Activated CD4-positive, alpha-beta T cell treated with anti-CD3 and anti-CD28 coated beads for 24 hours (primary cell): ENCODE measurements at regions not wholly inside any gene's neighbourhood (a gene's known extent, or its start where the extent isn't known, plus 50 kb on each side); places are given as distances from the start of the nearest gene placed in this dataset.

Source experiments
- DNase-seq, 2 donors: peaks; one replicate each; pipeline ENCODE4 v3.0.0-alpha.2; 2020; ENCODE audit warnings: low read depth in 2 of 2

DNA sequence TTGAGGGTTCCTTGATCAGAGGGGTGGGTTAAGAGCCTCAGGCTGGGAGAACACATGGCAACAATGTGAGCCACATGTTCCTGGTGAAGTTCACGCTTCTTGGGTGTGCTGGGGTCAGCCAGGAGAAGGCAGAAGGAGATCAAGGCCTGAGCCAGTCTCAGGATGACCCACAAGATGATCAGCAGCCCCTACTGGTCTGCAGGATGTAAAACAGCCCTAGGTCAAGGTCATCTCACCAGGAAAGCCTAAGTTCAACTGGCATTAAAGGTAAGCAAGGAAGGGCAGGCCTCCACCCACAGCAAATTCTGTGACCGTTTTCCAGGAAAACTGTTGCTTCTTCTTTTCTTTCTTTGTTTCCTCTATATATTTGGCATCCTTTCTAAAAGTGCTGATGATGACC lies 156.7 kb upstream of the KIRREL3 start:
- no peak for DNase-seq

GRCh38 chr11:127149410-127149809 lies 148.8 kb upstream of the KIRREL3 start:
- no peak for DNase-seq

DNA sequence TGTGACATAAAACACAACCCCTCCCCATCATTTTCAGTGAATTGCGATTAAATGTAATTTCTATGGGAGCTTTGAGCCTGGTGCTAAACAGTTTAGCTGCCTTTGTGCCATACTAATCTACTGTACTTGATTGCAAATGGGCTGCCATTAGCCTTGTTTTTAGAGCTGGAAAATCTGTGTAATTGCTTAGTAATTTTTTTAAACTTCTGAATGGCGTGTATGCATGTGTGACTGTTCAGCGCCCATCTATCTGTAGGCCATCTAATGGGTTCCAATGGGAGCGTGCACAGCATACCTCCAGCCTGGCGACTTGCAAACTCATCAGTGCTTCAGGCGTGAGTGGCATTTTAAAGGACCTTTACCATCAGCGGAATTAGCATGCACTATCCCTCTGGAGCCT lies 142.7 kb upstream of the KIRREL3 start:
- DNase-seq, result no peak

DNA sequence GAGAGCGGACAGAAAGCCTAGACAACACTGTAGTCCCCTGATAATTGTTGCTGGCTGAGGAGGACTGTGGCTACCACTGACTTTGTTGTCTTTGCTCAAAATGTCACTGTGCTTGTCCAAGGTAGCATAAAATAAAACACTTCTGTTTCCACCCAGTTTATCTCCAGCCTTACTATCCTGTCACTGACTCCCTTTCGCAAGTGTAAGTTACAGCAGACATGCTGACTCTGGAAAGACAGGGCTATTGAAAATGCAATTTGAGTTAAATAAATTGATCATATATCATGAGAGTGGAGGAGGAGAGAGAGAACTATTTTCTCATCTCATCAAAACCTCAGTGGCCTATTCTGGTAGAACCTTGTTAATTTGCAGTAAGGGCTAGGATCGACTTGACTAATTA lies 138.0 kb upstream of the KIRREL3 start:
- no peak for DNase-seq

GRCh38 chr11:127137771-127138280 lies 137.3 kb upstream of the KIRREL3 start:
- DNase-seq, result no peak

GRCh38 chr11:127136438-127136837 lies 135.9 kb upstream of the KIRREL3 start:
- no peak for DNase-seq

- no peak for DNase-seq
These were observed 134.7 kb upstream of the KIRREL3 start for GRCh38 chr11:127135256-127135655.

DNA sequence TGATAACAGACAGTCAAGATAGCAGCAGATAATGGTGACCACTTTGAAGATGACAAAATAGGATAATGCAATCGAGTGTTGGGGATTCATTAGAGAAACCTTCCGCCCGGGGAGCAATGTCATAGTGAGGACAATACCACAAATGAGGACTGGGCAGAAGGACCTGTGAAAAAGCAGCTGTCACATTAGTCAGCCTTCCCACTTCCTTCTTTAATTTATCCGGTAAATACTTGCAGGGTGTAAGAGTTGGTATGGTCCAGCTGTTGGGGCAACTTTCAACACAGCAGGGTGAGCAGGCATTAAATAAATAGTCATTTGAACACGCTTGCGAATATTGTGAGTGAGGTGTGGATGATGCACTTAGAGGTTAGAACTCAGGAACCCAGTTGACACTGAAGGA lies 132.5 kb upstream of the KIRREL3 start:
- no peak for DNase-seq

- no peak for DNase-seq
These were observed 129.8 kb upstream of the KIRREL3 start for GRCh38 chr11:127130321-127130720.

GRCh38 chr11:127126986-127127385 lies 126.4 kb upstream of the KIRREL3 start:
- DNase-seq, result no peak

- DNase-seq, result no peak
These were observed 118.8 kb upstream of the KIRREL3 start for GRCh38 chr11:127119356-127119755.

- no peak for DNase-seq
These were observed 118.2 kb upstream of the KIRREL3 start for GRCh38 chr11:127118811-127119210.

GRCh38 chr11:127117231-127117739 lies 116.7 kb upstream of the KIRREL3 start:
- no peak for DNase-seq

- DNase-seq, result no peak
These were observed 115.3 kb upstream of the KIRREL3 start for GRCh38 chr11:127115844-127116243.

DNA sequence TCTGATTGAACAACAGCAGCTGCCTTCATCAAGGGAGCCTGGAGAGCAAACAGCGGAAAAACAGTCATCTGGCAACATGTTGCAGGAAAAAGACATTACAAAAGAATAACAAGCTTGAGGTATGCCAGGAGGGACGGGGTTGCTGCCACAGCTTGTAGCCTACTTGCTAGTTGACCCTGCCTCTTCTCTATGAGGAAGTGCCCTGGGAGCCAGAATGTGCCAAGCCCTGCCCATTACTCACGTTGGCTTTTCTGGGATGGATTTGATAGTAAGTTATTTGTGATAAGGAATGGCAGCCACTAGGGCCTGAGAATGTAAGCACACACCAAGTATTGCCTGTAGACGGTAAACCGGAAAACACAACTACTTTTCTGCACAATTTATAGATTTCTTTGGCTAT lies 113.5 kb upstream of the KIRREL3 start:
- DNase-seq, result no peak

DNA sequence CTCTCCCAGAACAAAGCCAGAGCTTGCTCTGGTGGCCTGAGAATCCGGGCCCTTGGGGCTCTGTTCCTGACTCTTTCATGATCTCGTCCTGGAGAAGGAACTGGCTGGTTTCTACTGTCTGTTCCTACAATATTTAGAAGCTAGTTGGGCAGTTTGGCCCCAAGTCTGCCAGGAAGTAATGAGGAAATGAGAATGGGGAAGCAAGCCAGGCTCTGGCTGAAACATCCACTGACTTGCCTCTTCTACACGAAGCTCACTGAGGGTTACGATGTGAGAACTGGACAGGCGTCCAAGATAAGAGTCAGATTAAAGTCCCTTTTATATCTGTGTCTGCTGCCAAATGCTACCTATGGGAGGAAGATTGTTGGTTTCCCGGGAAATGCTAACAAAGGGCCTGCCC lies 110.0 kb upstream of the KIRREL3 start:
- DNase-seq, result no peak

DNA sequence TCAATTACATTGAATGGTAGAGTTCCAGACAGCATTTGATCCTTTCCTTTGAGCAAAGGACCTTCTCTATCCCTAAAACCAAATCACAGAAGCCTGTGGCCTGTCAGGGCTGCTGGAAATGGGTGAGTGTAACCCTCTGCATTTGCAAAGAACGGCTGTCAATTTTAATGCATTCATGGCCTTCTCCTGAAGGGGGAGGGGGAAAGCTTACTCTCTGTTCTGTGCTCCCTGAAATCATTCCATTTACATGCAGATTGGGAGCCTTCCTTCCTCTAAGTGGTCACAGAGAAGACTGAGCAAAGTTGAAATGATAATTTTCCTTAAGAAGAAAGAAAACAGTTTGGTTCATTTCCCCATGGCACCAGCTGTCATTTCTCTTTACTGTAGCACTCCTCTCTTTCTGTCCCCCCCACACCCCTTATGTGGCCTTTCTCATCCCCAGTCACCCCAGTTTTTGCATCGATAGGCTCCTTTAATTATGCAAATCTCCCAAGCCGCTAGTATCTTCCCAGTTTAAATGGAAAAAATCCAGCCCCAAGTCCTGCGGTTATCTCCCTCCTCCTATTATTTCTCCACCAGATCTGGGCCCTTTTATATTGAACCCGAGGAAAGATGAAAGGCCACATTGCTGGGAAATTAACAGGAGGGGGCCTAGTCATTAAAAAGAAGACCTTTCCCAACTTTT lies 109.4 kb upstream of the KIRREL3 start:
- no peak for DNase-seq

DNA sequence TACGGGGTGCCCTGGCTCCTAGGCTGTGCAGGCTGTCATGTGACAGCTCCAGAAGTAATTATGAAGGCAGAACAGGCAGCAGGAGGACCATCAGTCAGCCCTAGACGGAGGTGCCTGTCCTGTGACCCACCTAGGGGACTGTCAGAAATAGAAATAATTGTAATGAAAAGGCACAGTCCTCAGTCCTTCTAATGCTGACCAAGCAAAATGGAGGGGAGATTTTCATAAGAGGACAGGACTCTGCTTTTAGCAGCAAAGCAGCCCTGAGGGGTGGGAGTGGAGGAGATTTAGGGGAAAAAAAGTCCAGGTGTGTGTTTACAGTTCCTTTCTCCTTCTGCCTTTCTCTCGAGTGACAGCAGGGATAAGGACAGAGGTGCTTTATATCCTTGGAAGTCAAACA lies 108.3 kb upstream of the KIRREL3 start:
- no peak for DNase-seq

DNA sequence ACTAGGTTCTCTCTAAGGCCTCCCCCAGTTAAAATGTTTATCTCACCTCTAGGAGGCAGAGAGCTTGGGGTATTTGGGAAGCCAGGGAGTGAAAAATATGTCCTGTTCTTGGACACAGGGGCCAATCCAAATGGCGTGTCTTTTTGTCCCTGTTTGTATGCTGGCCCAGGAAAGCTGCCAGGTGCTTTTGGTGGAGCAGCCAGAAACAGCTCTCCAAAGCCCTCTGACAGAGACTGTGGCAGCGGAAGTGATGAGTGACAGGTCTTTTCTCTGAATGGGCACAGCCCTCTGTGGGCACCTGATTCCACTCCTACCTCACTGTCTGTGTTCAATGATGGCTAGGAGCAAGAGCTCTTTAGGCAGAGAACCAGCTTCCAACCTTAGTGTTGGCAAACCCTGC lies 106.4 kb upstream of the KIRREL3 start:
- no peak for DNase-seq

GRCh38 chr11:127105593-127106541 lies 105.3 kb upstream of the KIRREL3 start:
- no peak for DNase-seq

DNA sequence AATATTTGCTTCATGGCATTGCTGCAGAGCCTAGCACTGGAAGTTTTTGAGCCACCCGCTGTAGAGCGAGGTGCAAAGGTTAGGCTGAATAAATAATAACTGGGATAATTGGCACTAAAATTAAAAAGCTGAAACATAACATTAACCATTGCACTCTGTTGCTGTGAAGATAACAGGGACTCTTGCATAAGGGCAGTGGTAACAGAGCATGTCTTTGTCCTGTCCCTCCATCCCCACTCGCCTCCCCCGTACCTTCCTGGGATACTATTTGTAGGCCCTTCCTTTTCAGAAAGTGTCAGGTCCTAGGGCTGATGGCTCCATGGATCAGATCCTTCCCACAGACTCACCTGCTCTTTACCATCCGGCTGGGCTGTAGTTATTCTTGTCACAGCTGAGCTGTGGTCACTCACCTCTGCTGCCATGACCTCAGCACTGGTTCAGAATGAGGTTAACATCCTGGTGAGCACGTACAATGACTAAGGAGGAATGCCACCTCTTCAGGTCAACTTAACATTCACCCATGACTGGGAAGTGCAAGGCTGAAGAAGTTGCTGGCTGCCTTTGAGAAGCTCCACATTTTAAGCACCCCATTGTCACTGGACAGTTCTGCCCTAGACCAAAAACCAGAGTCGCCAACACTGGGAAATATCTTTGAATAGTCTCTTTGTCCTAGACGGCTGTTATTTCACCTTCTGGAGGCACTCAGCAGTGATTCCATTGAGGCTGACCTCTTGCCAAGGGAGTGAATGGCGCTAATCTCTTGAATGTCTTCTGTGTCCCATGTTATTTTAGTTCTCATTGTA lies 103.2 kb upstream of the KIRREL3 start:
- DNase-seq, result no peak

DNA sequence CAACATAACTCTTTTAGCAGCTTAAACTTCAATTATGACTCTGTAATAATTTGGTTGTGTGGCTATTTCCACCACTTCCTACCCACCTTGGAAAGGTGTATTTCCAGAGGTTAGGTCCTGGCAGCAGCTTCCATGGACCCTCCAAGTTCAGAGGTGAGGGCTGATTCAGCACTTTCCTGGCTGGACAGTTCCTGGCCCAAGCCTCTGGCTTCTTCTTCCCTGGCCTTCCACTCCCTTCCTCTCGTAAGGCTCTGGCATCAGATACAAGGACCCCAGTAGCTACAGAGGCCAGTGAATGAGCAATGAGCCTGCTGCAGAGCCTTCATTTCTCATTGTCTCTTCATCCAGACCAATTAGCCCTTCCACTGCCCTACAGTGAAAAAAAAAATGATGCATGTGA lies 98.1 kb upstream of the KIRREL3 start:
- no peak for DNase-seq
